Ishikawa (cell line): ENCODE measurements at regions not wholly inside any gene's neighbourhood (a gene's known extent, or its start where the extent isn't known, plus 50 kb on each side); places are given as distances from the start of the nearest gene placed in this dataset.

ENCODE experiments used
- CEBPB ChIP-seq: IDR thresholded peaks from 2 replicates; pipeline ENCODE4 v1.6.1; 2012
- CREB1 ChIP-seq: IDR thresholded peaks from 2 replicates; pipeline ENCODE4 v1.6.1; 2012; ENCODE audit warnings: low read depth
- FOXM1 ChIP-seq: IDR thresholded peaks from 2 replicates; pipeline ENCODE4 v1.6.1; 2012; ENCODE audit warnings: low read depth, borderline replicate concordance
- TAF1 ChIP-seq: IDR thresholded peaks from 2 replicates; pipeline ENCODE4 v1.6.1; 2012; ENCODE audit warnings: low read depth, mild to moderate bottlenecking
- TCF12 ChIP-seq: IDR thresholded peaks from 2 replicates; pipeline ENCODE4 v1.6.1; 2012; ENCODE audit warnings: low read depth
- TEAD4 ChIP-seq: IDR thresholded peaks from 2 replicates; pipeline ENCODE4 v1.6.1; 2012
- YY1 ChIP-seq: IDR thresholded peaks from 2 replicates; pipeline ENCODE4 v1.6.1; 2012; ENCODE audit warnings: low read depth

DNA sequence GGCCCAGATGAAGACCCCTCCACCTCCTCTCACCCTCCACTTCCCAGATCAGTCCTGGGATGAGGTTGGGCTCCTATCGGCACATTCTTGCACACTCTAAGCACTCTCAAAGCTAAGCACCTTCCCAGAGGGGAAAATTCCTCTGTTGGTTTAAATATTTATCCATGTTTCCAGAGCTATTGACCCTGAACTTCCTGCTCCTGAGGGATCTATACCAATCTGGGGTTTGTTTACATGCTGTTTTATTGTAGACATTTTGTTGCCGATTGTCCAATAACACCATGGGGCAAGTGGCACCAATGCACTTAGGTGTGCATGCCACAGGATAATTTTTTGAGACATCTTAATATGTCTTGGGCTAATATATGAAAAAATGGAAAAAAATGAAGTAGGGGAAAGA is 476.2 kb downstream of the SLC4A3 start:
- TF ChIP-seq TCF12 (no peak), CEBPB (no peak), FOXM1 (no peak), TEAD4 (no peak), CREB1 (no peak), TAF1 (no peak), YY1 (no peak)
